ENCODE measurements at regions not wholly inside any gene's neighbourhood (a gene's known extent, or its start where the extent isn't known, plus 50 kb on each side); places are given as distances from the start of the nearest gene placed in this dataset.

DNA sequence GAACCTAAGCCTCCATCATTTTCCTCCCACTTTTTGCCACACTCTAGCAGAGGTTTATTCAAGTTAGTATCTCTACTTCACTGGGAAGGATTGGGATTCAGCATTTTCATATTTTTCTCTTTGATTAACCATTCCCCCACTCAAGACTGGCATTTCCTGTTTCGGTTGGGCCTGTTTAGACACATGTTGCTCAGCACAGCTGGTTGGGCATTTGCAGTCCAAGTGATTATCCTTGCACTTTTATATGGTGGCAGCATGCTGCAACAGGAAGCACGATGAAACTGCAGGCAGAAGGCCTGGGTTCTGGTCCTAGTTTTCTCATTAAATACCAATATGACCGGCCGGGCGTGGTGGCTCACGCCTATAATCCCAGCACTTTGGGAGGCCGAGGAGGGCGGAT is 182.9 kb upstream of the GRIN2B start:
- 10 to 31% methylated on average over 2 to 6 of the region's 8 CpGs for WGBS, 2 donors

DNA sequence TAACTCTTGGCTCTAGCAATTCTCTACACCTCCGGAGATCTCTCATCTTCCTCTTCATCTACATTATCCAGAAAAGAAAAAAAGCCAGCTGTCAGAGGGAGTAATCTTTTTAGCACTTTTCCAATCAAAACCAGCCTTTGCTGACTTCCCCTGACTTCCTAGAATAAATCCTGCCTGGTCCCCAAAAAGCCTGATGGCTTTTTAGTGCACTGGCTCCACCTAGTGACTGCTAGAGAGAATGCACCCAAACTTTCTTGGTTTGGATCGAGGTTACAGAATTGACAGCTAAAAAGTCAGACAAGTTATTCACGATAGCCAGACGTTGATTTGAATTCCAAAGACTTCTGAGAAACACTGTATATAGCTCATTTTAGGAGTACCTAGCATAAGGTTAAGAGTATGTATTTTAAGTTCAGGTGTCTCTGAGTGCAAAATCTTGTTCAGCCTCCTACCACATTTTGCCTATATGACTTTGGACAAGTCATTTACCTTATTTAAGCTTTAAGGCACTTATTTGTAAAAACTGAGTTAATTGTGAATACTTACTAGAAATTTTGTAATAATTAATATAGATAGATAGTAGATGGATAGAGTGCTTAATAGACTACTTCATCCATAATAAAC is 185.7 kb upstream of the GRIN2B start:
- TF ChIP-seq, protein P1, sequence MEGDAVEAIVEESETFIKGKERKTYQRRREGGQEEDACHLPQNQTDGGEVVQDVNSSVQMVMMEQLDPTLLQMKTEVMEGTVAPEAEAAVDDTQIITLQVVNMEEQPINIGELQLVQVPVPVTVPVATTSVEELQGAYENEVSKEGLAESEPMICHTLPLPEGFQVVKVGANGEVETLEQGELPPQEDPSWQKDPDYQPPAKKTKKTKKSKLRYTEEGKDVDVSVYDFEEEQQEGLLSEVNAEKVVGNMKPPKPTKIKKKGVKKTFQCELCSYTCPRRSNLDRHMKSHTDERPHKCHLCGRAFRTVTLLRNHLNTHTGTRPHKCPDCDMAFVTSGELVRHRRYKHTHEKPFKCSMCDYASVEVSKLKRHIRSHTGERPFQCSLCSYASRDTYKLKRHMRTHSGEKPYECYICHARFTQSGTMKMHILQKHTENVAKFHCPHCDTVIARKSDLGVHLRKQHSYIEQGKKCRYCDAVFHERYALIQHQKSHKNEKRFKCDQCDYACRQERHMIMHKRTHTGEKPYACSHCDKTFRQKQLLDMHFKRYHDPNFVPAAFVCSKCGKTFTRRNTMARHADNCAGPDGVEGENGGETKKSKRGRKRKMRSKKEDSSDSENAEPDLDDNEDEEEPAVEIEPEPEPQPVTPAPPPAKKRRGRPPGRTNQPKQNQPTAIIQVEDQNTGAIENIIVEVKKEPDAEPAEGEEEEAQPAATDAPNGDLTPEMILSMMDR (IDR thresholded peaks at IDR 0.05) = peak; percentile 77 to 89 (median 80)
- TF ChIP-seq POLR2A (IDR thresholded peaks at IDR 0.05) = no peak
- H3K27ac ChIP-seq = no peak overlapping the region
- intact Hi-C loops (cut with DNase I) = loop anchor here (5.0 kb wide), 1 partner anchor 290 kb away; no protein-coding TSS in a partner anchor
- no peaks in the 10 kb centered on the region for H3K27me3 ChIP-seq
- DNase-seq = no peak
- no peaks in the 10 kb centered on the region for H3K9me3 ChIP-seq
- WGBS, 2 donors = 0 to 7% methylated on average over 4 of the region's 4 CpGs
- no peaks in the 10 kb centered on the region for H3K4me1 ChIP-seq
- H3K4me3 ChIP-seq = no peak overlapping the region
- H3K36me3 ChIP-seq = no peaks in the 10 kb centered on the region

More for the DNA sequence above, 182.9 kb upstream of the GRIN2B start:
- H3K4me1 ChIP-seq = no peaks in the 10 kb centered on the region
- no peak for TF ChIP-seq POLR2A (IDR thresholded peaks at IDR 0.05)
- TF ChIP-seq, protein P1 (IDR thresholded peaks at IDR 0.05) = no peak
- H3K9me3 ChIP-seq = no peaks in the 10 kb centered on the region
- no peak overlapping the region for H3K27ac ChIP-seq
- DNase-seq = no peak
- H3K27me3 ChIP-seq = no peaks in the 10 kb centered on the region
- intact Hi-C loops (cut with DNase I) = no loop called here
- no peak overlapping the region for H3K4me3 ChIP-seq
- H3K36me3 ChIP-seq = no peaks in the 10 kb centered on the region

DNA sequence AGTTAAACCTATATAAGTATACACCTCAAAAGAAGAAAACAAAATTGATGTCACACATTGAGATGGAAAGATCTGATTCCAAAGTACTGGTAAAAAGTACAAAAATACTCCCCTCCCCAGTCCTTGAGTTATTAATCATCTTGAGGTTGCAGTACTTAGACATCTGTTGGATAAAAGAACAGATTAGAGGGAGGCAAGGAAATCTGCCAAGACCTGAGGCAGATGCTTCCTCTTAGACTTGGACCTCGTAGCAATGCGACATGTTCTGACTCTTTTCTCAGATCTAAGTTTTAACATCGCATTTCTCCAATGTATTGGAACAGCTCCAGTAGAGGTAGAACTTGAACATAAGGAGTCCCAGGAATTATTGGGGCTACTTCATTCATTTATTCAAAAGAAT is 187.9 kb upstream of the GRIN2B start:
- H3K27me3 ChIP-seq = no peaks in the 10 kb centered on the region
- H3K36me3 ChIP-seq = no peaks in the 10 kb centered on the region
- no peak overlapping the region for H3K4me3 ChIP-seq
- TF ChIP-seq POLR2A (IDR thresholded peaks at IDR 0.05) = no peak
- TF ChIP-seq, protein P1 (IDR thresholded peaks at IDR 0.05) = no peak
- no peaks in the 10 kb centered on the region for H3K4me1 ChIP-seq
- 33 to 35% methylated on average over 3 of the region's 3 CpGs for whole genome bisulfite sequencing, 2 donors
- H3K27ac ChIP-seq = no peak overlapping the region
- intact Hi-C loops (cut with DNase I) = loop anchor here (5.0 kb wide), 1 partner anchor 292 kb away; no protein-coding TSS in a partner anchor
- H3K9me3 ChIP-seq = no peaks in the 10 kb centered on the region
- no peak for DNase-seq

DNA sequence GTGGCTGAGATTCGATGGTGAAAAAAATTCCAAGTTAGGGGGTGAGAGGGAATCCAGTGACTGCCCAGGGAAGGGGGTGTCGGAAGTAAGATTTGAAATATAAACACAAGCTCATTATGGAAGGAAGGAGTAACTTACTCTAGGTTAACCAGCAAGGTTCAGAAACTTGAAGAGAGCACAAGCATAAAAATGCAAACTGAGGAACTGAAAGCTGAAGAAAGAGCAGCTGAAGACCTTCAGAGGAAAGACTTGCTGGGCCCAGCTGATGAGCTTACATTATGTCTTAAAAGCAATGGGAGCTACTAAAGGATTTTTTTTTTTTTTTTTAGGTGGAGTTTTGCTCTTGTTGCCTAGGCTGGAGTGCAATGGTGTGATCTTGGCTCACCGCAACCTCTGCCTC is 189.7 kb upstream of the GRIN2B start:
- no peaks in the 10 kb centered on the region for H3K9me3 ChIP-seq
- WGBS, 2 donors = 82 to 90% methylated on average over 3 of the region's 3 CpGs
- no peak for DNase-seq
- H3K4me1 ChIP-seq = no peaks in the 10 kb centered on the region
- TF ChIP-seq POLR2A (IDR thresholded peaks at IDR 0.05) = no peak
- TF ChIP-seq, protein P1 (IDR thresholded peaks at IDR 0.05) = no peak
- no peaks in the 10 kb centered on the region for H3K27me3 ChIP-seq
- H3K36me3 ChIP-seq = no peaks in the 10 kb centered on the region
- intact Hi-C loops (cut with DNase I) = no loop called here
- no peak overlapping the region for H3K4me3 ChIP-seq
- H3K27ac ChIP-seq = no peak overlapping the region

DNA sequence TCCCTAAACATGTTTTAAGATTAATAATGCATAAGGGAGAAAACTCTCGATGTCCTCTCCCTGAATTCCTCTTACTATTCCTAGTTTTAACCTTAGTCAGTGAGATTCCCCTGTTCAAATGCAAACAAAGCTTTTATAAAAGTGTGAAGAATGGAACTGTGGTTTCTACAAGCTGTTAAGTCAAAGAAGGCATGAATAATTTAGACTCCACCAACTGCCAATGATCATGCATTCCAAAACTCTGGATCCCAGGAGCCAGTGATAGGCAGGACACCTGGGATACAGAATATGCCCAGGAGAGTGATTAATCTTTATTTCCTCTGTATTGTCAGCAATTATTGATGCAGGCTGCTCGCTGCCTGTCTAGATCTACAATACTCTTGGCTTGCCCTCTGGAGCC is 190.3 kb upstream of the ATF7IP start:
- H3K9me3 ChIP-seq = no peaks in the 10 kb centered on the region
- WGBS, 2 donors = 20 to 45% methylated on average over 2 of the region's 2 CpGs
- intact Hi-C loops (cut with DNase I) = no loop called here

More for the DNA sequence above, 190.3 kb upstream of the ATF7IP start:
- H3K27ac ChIP-seq = no peak overlapping the region
- H3K4me1 ChIP-seq = no peaks in the 10 kb centered on the region
- H3K4me3 ChIP-seq = no peak overlapping the region
- TF ChIP-seq, protein P1 (IDR thresholded peaks at IDR 0.05) = no peak
- no peak for TF ChIP-seq POLR2A (IDR thresholded peaks at IDR 0.05)
- H3K27me3 ChIP-seq = no peaks in the 10 kb centered on the region
- no peak for DNase-seq
- H3K36me3 ChIP-seq = no peaks in the 10 kb centered on the region

All from esophagus squamous epithelium (tissue), 5 donors.